ENCODE measurements at regions not wholly inside any gene's neighbourhood (a gene's known extent, or its start where the extent isn't known, plus 50 kb on each side); places are given as distances from the start of the nearest gene placed in this dataset.
"Not testable (repeated sequence)": the region's sequence is repeated elsewhere in the genome, so short reads cannot be mapped to it uniquely, and the experiment has no call there.

GRCh38 chr1:82065916-82066315 lies 265.2 kb downstream of the ADGRL2 start:
- FAIRE-seq: no peak

GRCh38 chr1:82064691-82065090 lies 264.0 kb downstream of the ADGRL2 start:
- FAIRE-seq: no peak

- FAIRE-seq: no peak
Measured at GRCh38 chr1:82062206-82062605, 261.5 kb downstream of the ADGRL2 start.

GRCh38 chr1:82059959-82060358 lies 259.2 kb downstream of the ADGRL2 start:
- FAIRE-seq: no peak

- FAIRE-seq: no peak
Measured at GRCh38 chr1:82057011-82057410, 256.3 kb downstream of the ADGRL2 start.

GRCh38 chr1:82055375-82055774 lies 254.6 kb downstream of the ADGRL2 start:
- not testable (repeated sequence) for FAIRE-seq

GRCh38 chr1:82052563-82052962 lies 251.8 kb downstream of the ADGRL2 start:
- FAIRE-seq: no peak

- FAIRE-seq: no peak
Measured at GRCh38 chr1:82048596-82048995, 247.9 kb downstream of the ADGRL2 start.

GRCh38 chr1:82045221-82045620 lies 244.5 kb downstream of the ADGRL2 start:
- no peak for FAIRE-seq

GRCh38 chr1:82044536-82044935 lies 243.8 kb downstream of the ADGRL2 start:
- FAIRE-seq: no peak

GRCh38 chr1:82044111-82044510 lies 243.4 kb downstream of the ADGRL2 start:
- no peak for FAIRE-seq

GRCh38 chr1:82042306-82043060 lies 241.7 kb downstream of the ADGRL2 start:
- no peak for FAIRE-seq
